ENCODE measurements at regions not wholly inside any gene's neighbourhood (a gene's known extent, or its start where the extent isn't known, plus 50 kb on each side); places are given as distances from the start of the nearest gene placed in this dataset.
A peak's percentile ranks its signal among the peaks of the same experiment; 100 is the strongest.

GRCh38 chrX:39857780-39858179 is 240.0 kb downstream of the BCOR start:
- no peaks in the 10 kb centered on the region for H3K9me3 Mint-ChIP-seq
- TF ChIP-seq CTCF (IDR thresholded peaks at IDR 0.05), result no peak
- intact Hi-C loops (cut with micrococcal nuclease), result loop anchor here (5.0 kb wide), 1 partner anchor 1475 kb away; the partner anchor contains the start of gene DDX3X
- no peaks in the 10 kb centered on the region for H3K27me3 Mint-ChIP-seq
- H3K4me3 Mint-ChIP-seq, result no peak overlapping the region
- H3K27ac Mint-ChIP-seq, result no peak overlapping the region
- DNase-seq (no peak), ATAC-seq (ENCODE audit: low read depth) (no peak)
- ChIA-PET CTCF (no interaction called here), POLR2A (interaction anchor here (1.0 to 1.4 kb wide), 2 partner anchors 30 to 241 kb away, joined by 3 to 4 read pairs; no protein-coding TSS in a partner anchor)
- no peaks in the 10 kb centered on the region for H3K36me3 Mint-ChIP-seq (ENCODE audit: low read depth)
- H3K4me1 Mint-ChIP-seq, result peaks cover 48% of the 10 kb centered on the region

GRCh38 chrX:39859991-39860861 is 237.5 kb downstream of the BCOR start:
- H3K36me3 Mint-ChIP-seq (ENCODE audit: low read depth), result no peaks in the 10 kb centered on the region
- no peak for TF ChIP-seq CTCF (IDR thresholded peaks at IDR 0.05)
- ChIA-PET CTCF (no interaction called here), POLR2A (interaction anchor here (0.6 to 1.0 kb wide), 2 partner anchors 316 to 1473 kb away, joined by 3 to 6 read pairs; no protein-coding TSS in a partner anchor)
- ATAC-seq (ENCODE audit: low read depth) (peak; percentile 53), DNase-seq (peak; percentile 37)
- H3K4me3 Mint-ChIP-seq, result no peak overlapping the region
- peak overlapping the region; percentile 50 for H3K27ac Mint-ChIP-seq
- H3K27me3 Mint-ChIP-seq, result no peaks in the 10 kb centered on the region
- H3K4me1 Mint-ChIP-seq, result peaks cover 33% of the 10 kb centered on the region
- H3K9me3 Mint-ChIP-seq, result no peaks in the 10 kb centered on the region
- intact Hi-C loops (cut with micrococcal nuclease), result loop anchor here (5.0 kb wide), 1 partner anchor 1472 kb away; the partner anchor contains the start of gene DDX3X

GRCh38 chrX:39862963-39863362 is 234.8 kb downstream of the BCOR start:
- peaks cover 14% of the 10 kb centered on the region for H3K4me1 Mint-ChIP-seq
- TF ChIP-seq CTCF (IDR thresholded peaks at IDR 0.05), result no peak
- CTCF ChIA-PET, result no interaction called here
- H3K4me3 Mint-ChIP-seq, result no peak overlapping the region
- H3K27ac Mint-ChIP-seq, result no peak overlapping the region
- ATAC-seq (ENCODE audit: low read depth) (no peak), DNase-seq (no peak)
- intact Hi-C loops (cut with micrococcal nuclease), result no loop called here
- H3K9me3 Mint-ChIP-seq, result no peaks in the 10 kb centered on the region
- no peaks in the 10 kb centered on the region for H3K36me3 Mint-ChIP-seq (ENCODE audit: low read depth)
- no peaks in the 10 kb centered on the region for H3K27me3 Mint-ChIP-seq
- POLR2A ChIA-PET, result no interaction called here

GRCh38 chrX:39866229-39866628 is 231.5 kb downstream of the BCOR start:
- CTCF ChIA-PET, result no interaction called here

More at GRCh38 chrX:39866229-39866628, 231.5 kb downstream of the BCOR start:
- no peak overlapping the region for H3K4me3 Mint-ChIP-seq
- TF ChIP-seq CTCF (IDR thresholded peaks at IDR 0.05), result no peak
- POLR2A ChIA-PET, result no interaction called here
- H3K4me1 Mint-ChIP-seq, result peaks cover under 1% of the 10 kb centered on the region
- ATAC-seq (ENCODE audit: low read depth) (no peak), DNase-seq (no peak)
- no peak overlapping the region for H3K27ac Mint-ChIP-seq
- H3K27me3 Mint-ChIP-seq, result no peaks in the 10 kb centered on the region
- intact Hi-C loops (cut with micrococcal nuclease), result no loop called here
- no peaks in the 10 kb centered on the region for H3K36me3 Mint-ChIP-seq (ENCODE audit: low read depth)
- H3K9me3 Mint-ChIP-seq, result no peaks in the 10 kb centered on the region
